PFSK-1 (cell line): ENCODE measurements at regions not wholly inside any gene's neighbourhood (a gene's known extent, or its start where the extent isn't known, plus 50 kb on each side); places are given as distances from the start of the nearest gene placed in this dataset.

Source experiments
- FOXP2 ChIP-seq: optimal IDR thresholded peaks from 2 replicates; pipeline ENCODE3; 2011; ENCODE audit warnings: borderline replicate concordance, control low read depth, inconsistent platforms; ENCODE audit not compliant: insufficient read depth; ENCODE audit errors: extremely low read length, extremely low read depth
- POLR2AphosphoS5 ChIP-seq: IDR thresholded peaks from 2 replicates; pipeline ENCODE4 v1.6.1; 2012; ENCODE audit warnings: low read depth, mild to moderate bottlenecking, control low read depth, low read length, moderate library complexity
- SIN3A ChIP-seq: IDR thresholded peaks from 2 replicates; pipeline ENCODE4 v1.6.1; 2012; ENCODE audit warnings: mild to moderate bottlenecking, low read length, moderate library complexity, borderline replicate concordance; ENCODE audit not compliant: insufficient read depth
- TAF1 ChIP-seq: IDR thresholded peaks from 2 replicates; pipeline ENCODE4 v1.6.1; 2012; ENCODE audit warnings: low read length, control low read depth, borderline replicate concordance; ENCODE audit not compliant: insufficient read depth
- TF ChIP-seq, protein P1 (sequence below), 2 experiments: IDR thresholded peaks; 2 replicates each; pipeline versions ENCODE4 v1.6.1 to v1.8.0; 2011 to 2012; ENCODE audit warnings: low read depth in 2 of 2, low read length in 2 of 2, control low read depth in 1 of 2, inconsistent platforms in 1 of 2, mild to moderate bottlenecking in 1 of 2, moderate library complexity in 1 of 2; ENCODE audit not compliant: insufficient read depth in 1 of 2

DNA sequence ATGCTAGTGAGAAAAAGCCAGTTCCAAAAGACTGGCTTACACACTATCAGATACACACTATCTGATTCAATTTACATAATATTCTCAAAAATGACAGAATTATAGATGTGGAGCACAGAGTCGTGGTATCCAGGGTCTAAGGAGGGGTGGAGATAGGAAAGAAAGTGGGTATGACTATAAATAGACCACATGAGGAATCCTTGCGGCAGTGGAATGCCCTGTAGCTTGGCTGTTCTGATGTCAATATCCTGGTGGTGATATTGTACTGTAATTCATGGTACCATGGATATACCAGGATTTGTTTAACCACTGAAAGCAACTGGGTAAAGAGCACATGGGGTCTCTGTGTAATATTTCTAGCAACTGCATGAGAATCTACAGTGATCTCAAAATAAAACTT is 67.7 kb upstream of the TMEM72 start:
- TF ChIP-seq, protein P1, sequence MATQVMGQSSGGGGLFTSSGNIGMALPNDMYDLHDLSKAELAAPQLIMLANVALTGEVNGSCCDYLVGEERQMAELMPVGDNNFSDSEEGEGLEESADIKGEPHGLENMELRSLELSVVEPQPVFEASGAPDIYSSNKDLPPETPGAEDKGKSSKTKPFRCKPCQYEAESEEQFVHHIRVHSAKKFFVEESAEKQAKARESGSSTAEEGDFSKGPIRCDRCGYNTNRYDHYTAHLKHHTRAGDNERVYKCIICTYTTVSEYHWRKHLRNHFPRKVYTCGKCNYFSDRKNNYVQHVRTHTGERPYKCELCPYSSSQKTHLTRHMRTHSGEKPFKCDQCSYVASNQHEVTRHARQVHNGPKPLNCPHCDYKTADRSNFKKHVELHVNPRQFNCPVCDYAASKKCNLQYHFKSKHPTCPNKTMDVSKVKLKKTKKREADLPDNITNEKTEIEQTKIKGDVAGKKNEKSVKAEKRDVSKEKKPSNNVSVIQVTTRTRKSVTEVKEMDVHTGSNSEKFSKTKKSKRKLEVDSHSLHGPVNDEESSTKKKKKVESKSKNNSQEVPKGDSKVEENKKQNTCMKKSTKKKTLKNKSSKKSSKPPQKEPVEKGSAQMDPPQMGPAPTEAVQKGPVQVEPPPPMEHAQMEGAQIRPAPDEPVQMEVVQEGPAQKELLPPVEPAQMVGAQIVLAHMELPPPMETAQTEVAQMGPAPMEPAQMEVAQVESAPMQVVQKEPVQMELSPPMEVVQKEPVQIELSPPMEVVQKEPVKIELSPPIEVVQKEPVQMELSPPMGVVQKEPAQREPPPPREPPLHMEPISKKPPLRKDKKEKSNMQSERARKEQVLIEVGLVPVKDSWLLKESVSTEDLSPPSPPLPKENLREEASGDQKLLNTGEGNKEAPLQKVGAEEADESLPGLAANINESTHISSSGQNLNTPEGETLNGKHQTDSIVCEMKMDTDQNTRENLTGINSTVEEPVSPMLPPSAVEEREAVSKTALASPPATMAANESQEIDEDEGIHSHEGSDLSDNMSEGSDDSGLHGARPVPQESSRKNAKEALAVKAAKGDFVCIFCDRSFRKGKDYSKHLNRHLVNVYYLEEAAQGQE (IDR thresholded peaks at IDR 0.05; ENCODE audit: insufficient read depth in 1 of 2, low read depth in 2 of 2, low read length in 2 of 2) = no peak
- TF ChIP-seq FOXP2 = no peak
- no peak for TF ChIP-seq TAF1
- TF ChIP-seq POLR2AphosphoS5 = no peak
- TF ChIP-seq SIN3A = no peak

DNA sequence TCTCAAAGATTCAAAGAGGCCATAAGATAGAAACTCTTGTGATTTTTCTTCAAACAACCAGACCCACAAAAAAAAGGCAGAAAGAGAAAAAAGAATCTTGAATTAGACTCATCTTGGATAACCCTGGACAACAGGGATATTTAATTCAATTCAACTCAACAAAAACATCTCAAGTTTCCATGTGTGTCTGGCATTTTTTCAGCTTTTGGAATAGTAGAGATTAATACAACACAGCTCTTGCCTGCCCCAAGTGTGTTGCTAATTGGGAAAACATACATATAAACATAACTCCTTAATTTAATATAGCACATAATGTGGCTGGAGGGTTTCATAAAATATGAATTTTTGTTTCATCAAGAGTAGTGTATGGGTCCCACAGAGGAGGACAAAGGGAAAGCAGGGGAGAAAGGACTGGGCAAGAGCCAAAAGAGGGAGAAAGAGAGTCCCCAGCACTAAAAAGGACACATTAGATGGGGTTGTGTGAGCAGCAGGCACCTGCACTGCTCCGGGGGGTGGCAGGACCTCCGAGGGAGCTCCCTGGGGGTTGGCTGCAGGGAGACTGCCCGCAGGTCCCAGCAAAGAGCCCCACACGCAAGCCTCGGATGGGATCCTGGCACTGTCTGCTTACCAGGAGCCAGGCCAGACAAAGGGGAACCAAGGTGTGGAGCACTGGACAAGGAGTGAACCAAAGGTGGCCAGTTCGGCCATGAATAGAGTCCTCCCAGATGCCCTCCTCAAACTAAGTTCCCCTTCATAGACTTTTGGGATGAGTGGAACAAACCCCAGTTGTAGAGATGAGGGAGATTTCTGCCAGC is 65.6 kb upstream of the TMEM72 start:
- TF ChIP-seq TAF1 (no peak), POLR2AphosphoS5 (no peak), SIN3A (no peak), FOXP2 (no peak)
- TF ChIP-seq, protein P1 (IDR thresholded peaks at IDR 0.05; ENCODE audit: insufficient read depth in 1 of 2, low read depth in 2 of 2, low read length in 2 of 2) = no peak

DNA sequence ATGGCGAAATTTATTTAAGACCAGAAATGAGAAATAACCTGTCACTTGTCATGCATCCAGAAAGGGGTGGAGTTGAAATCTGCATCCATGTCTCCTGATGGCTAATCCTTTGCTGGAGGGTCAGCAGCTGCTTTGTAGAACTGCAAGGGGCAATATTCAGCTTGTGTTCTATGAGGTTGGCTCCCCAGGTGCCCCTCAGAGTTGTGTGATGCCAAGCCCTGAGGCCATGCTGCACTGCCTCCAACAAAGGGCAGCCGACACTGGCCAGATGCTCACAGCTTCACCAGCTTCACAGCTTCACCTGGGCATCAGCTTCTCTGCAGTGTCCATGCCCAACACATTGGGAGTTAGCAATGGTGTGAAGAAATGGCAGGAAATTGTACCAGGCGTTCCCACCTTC is 64.0 kb upstream of the TMEM72 start:
- TF ChIP-seq POLR2AphosphoS5 (no peak), TAF1 (no peak), SIN3A (no peak), FOXP2 (no peak)
- TF ChIP-seq, protein P1 (IDR thresholded peaks at IDR 0.05; ENCODE audit: insufficient read depth in 1 of 2, low read depth in 2 of 2, low read length in 2 of 2) = no peak

DNA sequence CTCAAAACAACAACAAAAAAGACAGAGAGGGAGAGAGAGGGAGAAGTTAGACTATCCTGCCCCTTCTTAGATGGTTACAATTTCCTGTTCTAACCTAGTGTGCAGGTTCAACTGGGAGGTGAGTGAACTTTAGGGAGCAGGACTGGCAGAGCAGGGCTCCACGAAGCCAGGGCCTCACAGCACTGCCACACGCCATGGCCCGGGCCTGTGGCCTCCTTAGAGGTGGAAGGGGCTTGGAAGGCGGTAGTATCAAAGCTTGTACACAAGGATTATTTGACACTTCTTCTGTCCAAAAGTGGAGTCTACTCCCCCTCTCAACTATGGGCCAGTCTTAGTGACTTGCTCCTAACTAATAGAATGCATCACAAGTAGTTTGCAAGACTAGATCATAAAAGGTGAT is 62.9 kb upstream of the TMEM72 start:
- TF ChIP-seq POLR2AphosphoS5 = no peak
- TF ChIP-seq, protein P1 (IDR thresholded peaks at IDR 0.05; ENCODE audit: insufficient read depth in 1 of 2, low read depth in 2 of 2, low read length in 2 of 2) = no peak
- no peak for TF ChIP-seq FOXP2
- TF ChIP-seq SIN3A = no peak
- no peak for TF ChIP-seq TAF1

DNA sequence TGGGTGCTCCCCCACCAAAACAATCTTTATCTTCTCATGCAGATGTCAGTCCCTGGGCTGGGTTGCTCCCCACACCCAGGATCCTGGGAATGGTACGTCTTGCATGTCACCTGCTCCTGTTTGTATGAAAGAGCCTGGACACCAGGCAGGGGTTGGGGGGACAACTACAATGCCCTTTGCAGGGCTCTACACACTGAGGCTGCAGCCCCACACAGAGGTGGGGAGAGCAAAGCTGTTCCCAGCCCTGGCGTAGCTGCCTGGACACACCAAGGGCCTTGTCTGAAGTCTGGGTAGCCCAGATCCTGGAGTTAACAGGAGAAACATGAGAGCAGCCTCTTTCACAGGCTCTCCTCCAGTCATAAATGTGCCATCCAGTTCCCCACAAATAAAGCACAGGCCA is 61.2 kb upstream of the TMEM72 start:
- no peak for TF ChIP-seq TAF1
- TF ChIP-seq FOXP2 = no peak
- TF ChIP-seq POLR2AphosphoS5 = no peak
- TF ChIP-seq, protein P1 (IDR thresholded peaks at IDR 0.05; ENCODE audit: insufficient read depth in 1 of 2, low read depth in 2 of 2, low read length in 2 of 2) = no peak
- TF ChIP-seq SIN3A = no peak
